Keratinocyte (primary cell): ENCODE measurements at regions not wholly inside any gene's neighbourhood (a gene's known extent, or its start where the extent isn't known, plus 50 kb on each side); places are given as distances from the start of the nearest gene placed in this dataset.

Source experiments
- DNase-seq: peaks from one replicate; pipeline ENCODE4 v3.0.0-alpha.2; 2011; ENCODE audit warnings: low read depth, missing footprints, low spot score
- FAIRE-seq: peaks from 2 replicates; lab custom pipeline; 2011; peaks lifted over from hg19 to GRCh38; lab: Jason Lieb, UNC
- H2AFZ ChIP-seq: 2 replicates; pipeline ENCODE4 v1.6.0; 2012; ENCODE audit warnings: low read length, control low read depth, inconsistent platforms; ENCODE audit not compliant: control insufficient read depth
- H3K27ac ChIP-seq: 2 replicates; pipeline ENCODE4 v1.5.1; 2011; ENCODE audit warnings: low read length; ENCODE audit not compliant: control insufficient read depth, insufficient read depth
- H3K27me3 ChIP-seq: 3 replicates; pipeline ENCODE4 v1.6.0; 2011; ENCODE audit warnings: low read length; ENCODE audit not compliant: control insufficient read depth, insufficient read depth; ENCODE audit errors: extremely low read depth
- H3K36me3 ChIP-seq, 2 experiments: 2 replicates in 1 of 2; 3 replicates in 1 of 2; pipeline ENCODE4 v1.5.1; 2011; ENCODE audit warnings: low read length in 2 of 2, mild to moderate bottlenecking in 1 of 2; ENCODE audit not compliant: control insufficient read depth in 2 of 2, insufficient read depth in 2 of 2; ENCODE audit errors: extremely low read depth in 1 of 2
- H3K4me1 ChIP-seq: 3 replicates; pipeline ENCODE4 v1.5.1; 2011; ENCODE audit warnings: low read length; ENCODE audit not compliant: control insufficient read depth, insufficient read depth; ENCODE audit errors: extremely low read depth
- H3K4me2 ChIP-seq: 3 replicates; pipeline ENCODE4 v1.6.0; 2011; ENCODE audit warnings: low read depth, low read length; ENCODE audit not compliant: control insufficient read depth, insufficient read depth; ENCODE audit errors: extremely low read depth
- H3K4me3 ChIP-seq, 3 experiments: fragments of 200-600 bp in 1 of 3; sonication (generic) in 1 of 3; 2 replicates in 2 of 3; 3 replicates in 1 of 3; pipeline ENCODE4 v1.5.1; 2011 to 2016; ENCODE audit warnings: low read length in 3 of 3, mild to moderate bottlenecking in 3 of 3, control low read depth in 2 of 3, inconsistent platforms in 1 of 3, low read depth in 1 of 3, mixed read lengths in 1 of 3, mixed run types in 1 of 3, moderate library complexity in 1 of 3; ENCODE audit not compliant: control insufficient read depth in 2 of 3, insufficient read depth in 2 of 3; ENCODE audit errors: extremely low read depth in 1 of 3
- H3K79me2 ChIP-seq: 2 replicates; pipeline ENCODE4 v1.6.0; 2012; ENCODE audit warnings: low read length; ENCODE audit not compliant: control insufficient read depth, insufficient read depth
- H3K9ac ChIP-seq: 3 replicates; pipeline ENCODE4 v1.6.0; 2011; ENCODE audit warnings: low read length; ENCODE audit not compliant: control insufficient read depth, insufficient read depth; ENCODE audit errors: extremely low read depth
- H3K9me1 ChIP-seq: 3 replicates; pipeline ENCODE4 v1.6.0; 2011; ENCODE audit warnings: low read length; ENCODE audit not compliant: control insufficient read depth, insufficient read depth; ENCODE audit errors: extremely low read depth
- H3K9me3 ChIP-seq: 2 replicates; pipeline ENCODE4 v1.5.1; 2012; ENCODE audit warnings: low read depth, low read length; ENCODE audit not compliant: control insufficient read depth
- H4K20me1 ChIP-seq: 3 replicates; pipeline ENCODE4 v1.6.0; 2011; ENCODE audit warnings: low read length; ENCODE audit not compliant: control insufficient read depth, insufficient read depth; ENCODE audit errors: extremely low read depth
- CTCF ChIP-seq, 3 experiments: IDR thresholded peaks in 1 of 3; conservative IDR thresholded peaks in 1 of 3; optimal IDR thresholded peaks in 1 of 3; 2 replicates in 2 of 3; 3 replicates in 1 of 3; pipeline versions ENCODE3 to v1.5.1; 2011; ENCODE audit warnings: low read length in 3 of 3, mild to moderate bottlenecking in 3 of 3, moderate library complexity in 2 of 3, control low read depth in 1 of 3, inconsistent platforms in 1 of 3; ENCODE audit not compliant: insufficient read depth in 2 of 3; ENCODE audit errors: extremely low read depth in 1 of 3
- EZH2 ChIP-seq: IDR thresholded peaks from one replicate; pipeline ENCODE4 v1.6.1; 2012; ENCODE audit warnings: inconsistent platforms, mild to moderate bottlenecking, low read length, moderate library complexity
- dilution Hi-C: fragments of 300-500 bp; cut with MboI; formaldehyde crosslinking; loops from one replicate; pipeline ENCODE4 v1.7.0; 2020; ENCODE audit warnings: low sequenced_read_pairs; ENCODE audit not compliant: extremely low pct_ligation_motif_present

GRCh38 chr4:125983168-125983567 is 668.4 kb downstream of the FAT4 start:
- H2AFZ ChIP-seq, result no peak overlapping the region
- no peak overlapping the region for H3K27ac ChIP-seq
- dilution Hi-C loops, result no loop called here
- no peaks in the 10 kb centered on the region for H3K9me1 ChIP-seq
- no peaks in the 10 kb centered on the region for H3K36me3 ChIP-seq
- H3K27me3 ChIP-seq, result no peaks in the 10 kb centered on the region
- H3K9ac ChIP-seq, result no peak overlapping the region
- no peaks in the 10 kb centered on the region for H3K79me2 ChIP-seq
- no peaks in the 10 kb centered on the region for H4K20me1 ChIP-seq
- FAIRE-seq (no peak), DNase-seq (no peak)
- no peak overlapping the region for H3K4me2 ChIP-seq
- H3K4me3 ChIP-seq, result no peak overlapping the region
- TF ChIP-seq CTCF (optimal IDR thresholded peaks at IDR 0.05 in 1 of 3, IDR thresholded peaks at IDR 0.05 in 1 of 3, conservative IDR thresholded peaks at IDR 0.05 in 1 of 3; ENCODE audit: extremely low read depth in 1 of 3, insufficient read depth in 2 of 3, low read length in 3 of 3) (no peak), EZH2 (no peak)
- no peaks in the 10 kb centered on the region for H3K9me3 ChIP-seq
- H3K4me1 ChIP-seq, result no peaks in the 10 kb centered on the region

DNA sequence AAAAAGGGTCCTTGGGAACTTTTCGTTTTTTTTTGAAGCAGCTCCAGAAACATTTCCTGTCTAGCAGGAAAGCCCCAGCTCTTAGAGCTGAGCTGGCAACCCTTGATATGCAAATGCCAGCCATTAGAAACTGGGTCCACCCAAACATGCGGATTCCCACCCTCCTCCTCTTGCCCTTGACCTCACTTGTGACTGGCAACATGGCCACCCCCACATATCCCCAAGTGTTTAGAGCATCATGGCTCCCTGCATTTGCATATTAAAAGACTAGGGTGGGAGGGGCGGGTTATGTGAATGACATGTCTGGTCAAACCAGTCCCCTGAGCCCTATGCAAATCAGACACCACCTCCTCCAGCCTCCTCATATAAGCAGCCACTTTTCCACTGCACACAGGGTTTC is 671.1 kb downstream of the FAT4 start:
- no peak for DNase-seq

More for the DNA sequence above, 671.1 kb downstream of the FAT4 start:
- Histone ChIP-seq H3K27me3 (no peaks in the 10 kb centered on the region), H3K9me3 (no peaks in the 10 kb centered on the region), H3K27ac (no peak overlapping the region), H3K4me3 (no peak overlapping the region), H4K20me1 (no peaks in the 10 kb centered on the region), H3K9ac (no peak overlapping the region), H3K36me3 (no peaks in the 10 kb centered on the region), H2AFZ (no peak overlapping the region), H3K9me1 (no peaks in the 10 kb centered on the region), H3K4me2 (no peak overlapping the region), H3K4me1 (no peaks in the 10 kb centered on the region), H3K79me2 (no peaks in the 10 kb centered on the region)
- no peak for TF ChIP-seq CTCF (optimal IDR thresholded peaks at IDR 0.05 in 1 of 3, IDR thresholded peaks at IDR 0.05 in 1 of 3, conservative IDR thresholded peaks at IDR 0.05 in 1 of 3; ENCODE audit: extremely low read depth in 1 of 3, insufficient read depth in 2 of 3, low read length in 3 of 3)
- TF ChIP-seq EZH2, result no peak
- dilution Hi-C loops, result no loop called here
- FAIRE-seq, result no peak
